HCT116 (cell line): ENCODE measurements at regions not wholly inside any gene's neighbourhood (a gene's known extent, or its start where the extent isn't known, plus 50 kb on each side); places are given as distances from the start of the nearest gene placed in this dataset.

ENCODE experiments used
- CEBPB ChIP-seq: IDR thresholded peaks from 2 replicates; pipeline ENCODE4 v1.6.1; 2012; ENCODE audit warnings: low read depth
- POLR2AphosphoS5 ChIP-seq: IDR thresholded peaks from 2 replicates; pipeline ENCODE4 v1.6.1; 2011; ENCODE audit warnings: mild to moderate bottlenecking, low read depth, low read length, moderate library complexity
- SIN3A ChIP-seq: IDR thresholded peaks from 2 replicates; pipeline ENCODE4 v1.6.1; 2012; ENCODE audit warnings: low read depth

GRCh38 chr15:31160297-31160696 lies 58.8 kb upstream of the TRPM1 start:
- no peak for TF ChIP-seq POLR2AphosphoS5
- no peak for TF ChIP-seq SIN3A
- TF ChIP-seq CEBPB = no peak
